Endothelial cell of umbilical vein (primary cell): ENCODE measurements at regions not wholly inside any gene's neighbourhood (a gene's known extent, or its start where the extent isn't known, plus 50 kb on each side); places are given as distances from the start of the nearest gene placed in this dataset.

Experiments used
- BruUV-seq: library from RNA; stranded (reverse); fragments of 400-500 nt; replicated peaks from 2 replicates; lab custom pipeline; 2021; lab: Mats Ljungman, UMichigan
- CTCF ChIA-PET: fragments of 300-600, 350-600 bp; sonication (Branson Sonifier 250); formaldehyde crosslinking; loops from one replicate; lab custom pipeline; 2021; ENCODE audit warnings: antibody characterized with exemption, inconsistent platforms; lab: Charles Lee
- POLR2A ChIA-PET: fragments of 300-600, 350-600 bp; sonication (Branson Sonifier 250); formaldehyde crosslinking; loops from one replicate; lab custom pipeline; 2021; ENCODE audit warnings: antibody characterized with exemption, inconsistent platforms; lab: Charles Lee
- DNase-seq: peaks from one replicate; pipeline ENCODE4 v3.0.0-alpha.2; 2011; ENCODE audit warnings: low read depth, low spot score
- FAIRE-seq: peaks from 2 replicates; lab custom pipeline; 2011; peaks lifted over from hg19 to GRCh38; lab: Jason Lieb, UNC
- H2AFZ ChIP-seq: 2 replicates; pipeline ENCODE4 v1.6.0; 2012; ENCODE audit warnings: low read depth, low read length, control low read depth, inconsistent platforms
- H3K27ac ChIP-seq: 2 replicates; pipeline ENCODE4 v1.5.1; 2011; ENCODE audit warnings: low read depth, mild to moderate bottlenecking, control low read depth, low read length, moderate library complexity; ENCODE audit not compliant: insufficient read depth
- H3K27me3 ChIP-seq, 2 experiments: 2 replicates each; pipeline versions ENCODE4 v1.6.0 to v1.6.1; 2011; ENCODE audit warnings: low read length in 2 of 2, mixed read lengths in 1 of 2; ENCODE audit not compliant: control insufficient read depth in 2 of 2, insufficient read depth in 2 of 2
- H3K36me3 ChIP-seq, 2 experiments: 2 replicates in 1 of 2; 3 replicates in 1 of 2; pipeline ENCODE4 v1.5.1; 2011; ENCODE audit warnings: low read length in 2 of 2, mild to moderate bottlenecking in 1 of 2, moderate library complexity in 1 of 2; ENCODE audit not compliant: control insufficient read depth in 2 of 2, insufficient read depth in 2 of 2; ENCODE audit errors: extremely low read depth in 1 of 2
- H3K4me1 ChIP-seq: 3 replicates; pipeline ENCODE4 v1.5.1; 2011; ENCODE audit warnings: mild to moderate bottlenecking, low read length; ENCODE audit not compliant: control insufficient read depth, insufficient read depth; ENCODE audit errors: extremely low read depth
- H3K4me2 ChIP-seq: 2 replicates; pipeline ENCODE4 v1.6.1; 2011; ENCODE audit warnings: low read length, control low read depth, mixed read lengths; ENCODE audit not compliant: insufficient read depth
- H3K4me3 ChIP-seq, 3 experiments: fragments of 200-600 bp in 1 of 3; sonication (generic), shearing (Covaris generic) in 1 of 3; replicated peaks in 1 of 3; 2 replicates each; pipeline ENCODE4 v1.5.1; 2011 to 2016; ENCODE audit warnings: control low read depth in 3 of 3, low read length in 3 of 3, mild to moderate bottlenecking in 2 of 3, inconsistent platforms in 1 of 3, low read depth in 1 of 3, moderate library complexity in 1 of 3; ENCODE audit not compliant: insufficient read depth in 1 of 3
- H3K79me2 ChIP-seq: 2 replicates; pipeline ENCODE4 v1.6.0; 2012; ENCODE audit warnings: low read length, inconsistent platforms; ENCODE audit not compliant: control insufficient read depth, insufficient read depth
- H3K9ac ChIP-seq: replicated peaks from 2 replicates; pipeline ENCODE3; 2011; ENCODE audit warnings: low read length, control low read depth; ENCODE audit not compliant: insufficient read depth; ENCODE audit errors: extremely low read depth
- H3K9me1 ChIP-seq: replicated peaks from 3 replicates; pipeline ENCODE4 v1.6.0; 2011; ENCODE audit warnings: mild to moderate bottlenecking, low read length; ENCODE audit not compliant: control insufficient read depth, insufficient read depth; ENCODE audit errors: extremely low read depth
- H3K9me3 ChIP-seq: replicated peaks from 2 replicates; pipeline ENCODE4 v1.5.1; 2012; ENCODE audit warnings: low read length, inconsistent platforms; ENCODE audit not compliant: control insufficient read depth, insufficient read depth
- H4K20me1 ChIP-seq: replicated peaks from 2 replicates; pipeline ENCODE3; 2011; ENCODE audit warnings: mild to moderate bottlenecking, low read length; ENCODE audit not compliant: control insufficient read depth, insufficient read depth; ENCODE audit errors: extremely low read depth
- EZH2 ChIP-seq: IDR thresholded peaks from 2 replicates; pipeline ENCODE4 v1.6.1; 2012; ENCODE audit warnings: borderline replicate concordance, low read depth, mild to moderate bottlenecking, moderate library complexity, low read length, inconsistent platforms; ENCODE audit not compliant: severe bottlenecking
- GATA2 ChIP-seq: IDR thresholded peaks from 2 replicates; pipeline ENCODE4 v1.7.0; 2011; ENCODE audit warnings: low read depth, mild to moderate bottlenecking, moderate library complexity, mixed read lengths, low read length; ENCODE audit not compliant: insufficient read length, insufficient read depth
- JUN ChIP-seq: IDR thresholded peaks from 2 replicates; pipeline ENCODE4 v1.6.1; 2011; ENCODE audit warnings: borderline replicate concordance, low read depth; ENCODE audit not compliant: insufficient read length, insufficient read depth
- MYC ChIP-seq: IDR thresholded peaks from one replicate; pipeline ENCODE4 v1.6.1; 2011; ENCODE audit warnings: mild to moderate bottlenecking, low read depth, low read length
- POLR2A ChIP-seq: IDR thresholded peaks from 2 replicates; pipeline ENCODE4 v1.6.1; 2012; ENCODE audit warnings: low read depth, mild to moderate bottlenecking, control low read depth, low read length
- POLR2AphosphoS5 ChIP-seq: IDR thresholded peaks from 2 replicates; pipeline ENCODE4 v1.6.1; 2012; ENCODE audit warnings: low read depth, mild to moderate bottlenecking, control low read depth, low read length, moderate library complexity; ENCODE audit not compliant: insufficient read depth
- dilution Hi-C: fragments of 300-500 bp; cut with MboI; formaldehyde crosslinking; loops from one replicate; pipeline ENCODE4 v1.15.0; 2019; ENCODE audit warnings: low sequenced_read_pairs; ENCODE audit not compliant: extremely low pct_ligation_motif_present
- intact Hi-C: fragments of 100-400 bp; cut with micrococcal nuclease; formaldehyde crosslinking; loops from one replicate; pipeline ENCODE4 v1.10.0; 2022
- TF ChIP-seq, protein P1 (sequence below), 2 donors: IDR thresholded peaks; 1 replicate in 1 of 2; 2 replicates in 1 of 2; pipeline ENCODE4 v1.5.1; 2011; ENCODE audit warnings: low read length in 2 of 2, mild to moderate bottlenecking in 2 of 2, moderate library complexity in 2 of 2, control low read depth in 1 of 2, inconsistent platforms in 1 of 2, low read depth in 1 of 2; ENCODE audit not compliant: insufficient read depth in 1 of 2; ENCODE audit errors: extremely low read depth in 1 of 2
- TF ChIP-seq, protein P2 (sequence below): IDR thresholded peaks from 2 replicates; pipeline ENCODE4 v1.6.1; 2011; ENCODE audit not compliant: insufficient read depth, insufficient read length

GRCh38 chr1:217260676-217261075 is 370.2 kb downstream of the GPATCH2 start:
- POLR2A ChIA-PET, result no interaction called here
- no peak for FAIRE-seq
- no peaks in the 10 kb centered on the region for H3K79me2 ChIP-seq
- H2AFZ ChIP-seq, result no peak overlapping the region
- H3K27me3 ChIP-seq, result no peaks in the 10 kb centered on the region
- TF ChIP-seq EZH2, result no peak
- TF ChIP-seq, protein P1, sequence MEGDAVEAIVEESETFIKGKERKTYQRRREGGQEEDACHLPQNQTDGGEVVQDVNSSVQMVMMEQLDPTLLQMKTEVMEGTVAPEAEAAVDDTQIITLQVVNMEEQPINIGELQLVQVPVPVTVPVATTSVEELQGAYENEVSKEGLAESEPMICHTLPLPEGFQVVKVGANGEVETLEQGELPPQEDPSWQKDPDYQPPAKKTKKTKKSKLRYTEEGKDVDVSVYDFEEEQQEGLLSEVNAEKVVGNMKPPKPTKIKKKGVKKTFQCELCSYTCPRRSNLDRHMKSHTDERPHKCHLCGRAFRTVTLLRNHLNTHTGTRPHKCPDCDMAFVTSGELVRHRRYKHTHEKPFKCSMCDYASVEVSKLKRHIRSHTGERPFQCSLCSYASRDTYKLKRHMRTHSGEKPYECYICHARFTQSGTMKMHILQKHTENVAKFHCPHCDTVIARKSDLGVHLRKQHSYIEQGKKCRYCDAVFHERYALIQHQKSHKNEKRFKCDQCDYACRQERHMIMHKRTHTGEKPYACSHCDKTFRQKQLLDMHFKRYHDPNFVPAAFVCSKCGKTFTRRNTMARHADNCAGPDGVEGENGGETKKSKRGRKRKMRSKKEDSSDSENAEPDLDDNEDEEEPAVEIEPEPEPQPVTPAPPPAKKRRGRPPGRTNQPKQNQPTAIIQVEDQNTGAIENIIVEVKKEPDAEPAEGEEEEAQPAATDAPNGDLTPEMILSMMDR (IDR thresholded peaks at IDR 0.05; ENCODE audit: extremely low read depth in 1 of 2, insufficient read depth in 1 of 2, low read depth in 1 of 2, low read length in 2 of 2), result no peak
- no peak for TF ChIP-seq JUN
- H3K4me3 ChIP-seq, result no peak overlapping the region
- intact Hi-C loops, result no loop called here
- no peaks in the 10 kb centered on the region for H3K9me1 ChIP-seq
- H3K4me1 ChIP-seq, result no peaks in the 10 kb centered on the region
- BruUV-seq, result no TSS peak
- CTCF ChIA-PET, result no interaction called here
- H3K9ac ChIP-seq, result no peak overlapping the region
- no peaks in the 10 kb centered on the region for H3K36me3 ChIP-seq
- H4K20me1 ChIP-seq, result no peaks in the 10 kb centered on the region
- no peak overlapping the region for H3K27ac ChIP-seq
- H3K9me3 ChIP-seq, result peaks cover 6% of the 10 kb centered on the region
- no peak for DNase-seq
- dilution Hi-C loops, result no loop called here
- H3K4me2 ChIP-seq, result no peak overlapping the region

DNA sequence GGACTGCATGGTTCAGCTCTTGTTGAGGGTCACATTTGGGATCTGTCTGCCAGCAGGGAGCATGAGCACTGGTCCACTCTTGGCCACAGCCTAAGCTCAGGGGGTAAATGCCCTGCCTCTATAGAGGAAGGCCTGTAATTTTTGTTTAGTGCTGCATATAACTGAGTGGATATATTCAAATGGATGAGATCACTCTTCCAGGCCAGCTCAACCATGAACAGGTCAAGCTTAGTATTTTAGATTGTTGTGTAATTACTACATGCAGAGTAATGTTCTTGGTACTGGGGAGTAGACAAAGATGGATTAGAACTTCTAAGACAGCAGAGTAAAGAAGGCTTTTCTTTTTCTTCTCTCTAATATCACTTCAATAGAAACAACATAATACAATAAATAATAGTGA is 376.9 kb downstream of the GPATCH2 start:
- intact Hi-C loops, result no loop called here

More for the DNA sequence above, 376.9 kb downstream of the GPATCH2 start:
- ChIA-PET POLR2A (no interaction called here), CTCF (no interaction called here)
- Histone ChIP-seq H2AFZ (no peak overlapping the region), H3K27me3 (no peaks in the 10 kb centered on the region), H3K79me2 (no peaks in the 10 kb centered on the region), H4K20me1 (no peaks in the 10 kb centered on the region), H3K4me1 (no peaks in the 10 kb centered on the region), H3K36me3 (no peaks in the 10 kb centered on the region), H3K9me1 (no peaks in the 10 kb centered on the region), H3K27ac (no peak overlapping the region), H3K4me2 (no peak overlapping the region), H3K4me3 (no peak overlapping the region), H3K9me3 (peaks cover 5% of the 10 kb centered on the region), H3K9ac (no peak overlapping the region)
- dilution Hi-C loops, result no loop called here
- no TSS peak for BruUV-seq
- DNase-seq (no peak), FAIRE-seq (no peak)
- TF ChIP-seq POLR2AphosphoS5 (no peak), POLR2A (no peak), EZH2 (no peak), MYC (no peak), GATA2 (no peak), JUN (no peak)
- TF ChIP-seq, protein P2, sequence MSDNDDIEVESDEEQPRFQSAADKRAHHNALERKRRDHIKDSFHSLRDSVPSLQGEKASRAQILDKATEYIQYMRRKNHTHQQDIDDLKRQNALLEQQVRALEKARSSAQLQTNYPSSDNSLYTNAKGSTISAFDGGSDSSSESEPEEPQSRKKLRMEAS, result no peak
- TF ChIP-seq, protein P1 (IDR thresholded peaks at IDR 0.05; ENCODE audit: extremely low read depth in 1 of 2, insufficient read depth in 1 of 2, low read depth in 1 of 2, low read length in 2 of 2), result no peak
